NB4 (cell line): ENCODE measurements at regions not wholly inside any gene's neighbourhood (a gene's known extent, or its start where the extent isn't known, plus 50 kb on each side); places are given as distances from the start of the nearest gene placed in this dataset.

Experiments used
- MYC ChIP-seq: IDR thresholded peaks from 2 replicates; pipeline ENCODE4 v1.6.1; 2011; ENCODE audit warnings: low read depth, low read length
- POLR2A ChIP-seq: IDR thresholded peaks from 2 replicates; pipeline ENCODE4 v1.6.1; 2011; ENCODE audit warnings: mild to moderate bottlenecking; ENCODE audit not compliant: insufficient read length; ENCODE audit errors: extremely low read depth
- TF ChIP-seq, protein P1 (sequence below): IDR thresholded peaks from one replicate; pipeline ENCODE4 v1.5.1; 2012; ENCODE audit warnings: low read depth, low read length

DNA sequence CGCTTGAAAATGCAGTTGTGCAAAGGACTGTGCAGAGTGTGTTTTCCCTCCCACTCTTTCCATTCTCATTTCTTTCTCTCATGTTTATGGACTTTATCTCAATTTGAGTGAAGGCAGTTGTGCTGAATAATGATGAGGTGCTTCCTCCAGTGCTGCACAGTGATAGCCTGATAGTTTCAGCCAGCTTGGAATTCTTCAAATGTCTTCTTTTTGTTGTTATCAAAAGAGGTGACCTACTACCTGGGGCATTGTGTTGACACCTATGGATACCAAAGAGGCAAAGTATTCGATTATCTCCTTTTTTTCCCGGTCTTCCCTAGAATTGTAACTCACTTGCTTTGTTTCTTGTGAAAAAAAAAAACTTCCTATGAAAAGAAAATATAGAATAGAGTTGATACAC is 132.6 kb upstream of the ESRRG start:
- TF ChIP-seq POLR2A = no peak
- TF ChIP-seq, protein P1, sequence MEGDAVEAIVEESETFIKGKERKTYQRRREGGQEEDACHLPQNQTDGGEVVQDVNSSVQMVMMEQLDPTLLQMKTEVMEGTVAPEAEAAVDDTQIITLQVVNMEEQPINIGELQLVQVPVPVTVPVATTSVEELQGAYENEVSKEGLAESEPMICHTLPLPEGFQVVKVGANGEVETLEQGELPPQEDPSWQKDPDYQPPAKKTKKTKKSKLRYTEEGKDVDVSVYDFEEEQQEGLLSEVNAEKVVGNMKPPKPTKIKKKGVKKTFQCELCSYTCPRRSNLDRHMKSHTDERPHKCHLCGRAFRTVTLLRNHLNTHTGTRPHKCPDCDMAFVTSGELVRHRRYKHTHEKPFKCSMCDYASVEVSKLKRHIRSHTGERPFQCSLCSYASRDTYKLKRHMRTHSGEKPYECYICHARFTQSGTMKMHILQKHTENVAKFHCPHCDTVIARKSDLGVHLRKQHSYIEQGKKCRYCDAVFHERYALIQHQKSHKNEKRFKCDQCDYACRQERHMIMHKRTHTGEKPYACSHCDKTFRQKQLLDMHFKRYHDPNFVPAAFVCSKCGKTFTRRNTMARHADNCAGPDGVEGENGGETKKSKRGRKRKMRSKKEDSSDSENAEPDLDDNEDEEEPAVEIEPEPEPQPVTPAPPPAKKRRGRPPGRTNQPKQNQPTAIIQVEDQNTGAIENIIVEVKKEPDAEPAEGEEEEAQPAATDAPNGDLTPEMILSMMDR = no peak
- no peak for TF ChIP-seq MYC
